T-helper 1 cell treated with Interleukin-12 subunit alpha and Interleukin-12 subunit beta and Interleukin-4 antibody, amounts not matched to agents 30 μg/mL and 1 μg/mL, for 36 hours (primary cell): ENCODE measurements at regions not wholly inside any gene's neighbourhood (a gene's known extent, or its start where the extent isn't known, plus 50 kb on each side); places are given as distances from the start of the nearest gene placed in this dataset.

Experiments
- H3K27ac Mint-ChIP-seq: one replicate; pipeline ENCODE4 v1.8.0; 2021; ENCODE audit warnings: mild to moderate bottlenecking, mixed read lengths
- H3K27me3 Mint-ChIP-seq: one replicate; pipeline ENCODE4 v1.8.0; 2021; ENCODE audit warnings: low read depth, mixed read lengths
- H3K36me3 Mint-ChIP-seq: one replicate; pipeline ENCODE4 v1.8.0; 2021; ENCODE audit warnings: low read depth, mixed read lengths
- H3K4me1 Mint-ChIP-seq: one replicate; pipeline ENCODE4 v1.8.0; 2021; ENCODE audit warnings: low read depth, mixed read lengths
- H3K4me3 Mint-ChIP-seq: one replicate; pipeline ENCODE4 v1.8.0; 2021; ENCODE audit warnings: mild to moderate bottlenecking, moderate library complexity, mixed read lengths
- H3K9me3 Mint-ChIP-seq: one replicate; pipeline ENCODE4 v1.8.0; 2021; ENCODE audit warnings: mixed read lengths

DNA sequence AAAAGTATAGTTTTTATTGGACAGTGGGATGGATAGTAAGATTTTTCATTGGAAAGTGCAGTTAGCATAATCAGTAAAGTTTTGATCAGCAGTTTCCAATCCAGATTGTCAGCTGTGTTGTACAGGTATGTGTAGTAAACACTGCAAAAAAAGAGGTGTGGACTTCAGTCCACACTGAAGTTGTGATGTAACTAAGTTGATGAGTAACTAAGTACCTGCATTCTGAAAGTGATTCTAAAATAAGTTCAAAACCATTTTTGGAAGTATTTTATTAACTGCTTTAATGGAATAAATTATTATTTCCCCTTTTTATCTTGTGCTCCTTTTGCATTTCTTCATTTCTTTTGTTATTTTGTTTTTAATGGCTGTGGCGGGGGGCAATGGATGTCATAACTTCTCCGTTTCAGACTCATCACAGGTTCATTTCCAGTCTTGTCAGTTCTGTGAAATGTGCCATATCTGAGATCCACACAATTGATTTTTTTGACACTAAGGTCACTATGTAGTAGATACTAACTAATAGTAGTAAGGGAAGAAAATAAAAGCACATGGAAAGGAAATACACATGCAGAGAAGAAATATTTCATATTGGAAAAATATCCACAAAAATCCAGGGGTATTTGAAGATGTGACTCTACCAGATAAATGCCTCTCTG is 247.5 kb downstream of the GABRG1 start:
- Mint-ChIP-seq H3K4me1 (no peaks in the 10 kb centered on the region), H3K9me3 (no peaks in the 10 kb centered on the region), H3K27ac (no peak overlapping the region), H3K36me3 (no peaks in the 10 kb centered on the region), H3K27me3 (no peaks in the 10 kb centered on the region), H3K4me3 (no peak overlapping the region)

DNA sequence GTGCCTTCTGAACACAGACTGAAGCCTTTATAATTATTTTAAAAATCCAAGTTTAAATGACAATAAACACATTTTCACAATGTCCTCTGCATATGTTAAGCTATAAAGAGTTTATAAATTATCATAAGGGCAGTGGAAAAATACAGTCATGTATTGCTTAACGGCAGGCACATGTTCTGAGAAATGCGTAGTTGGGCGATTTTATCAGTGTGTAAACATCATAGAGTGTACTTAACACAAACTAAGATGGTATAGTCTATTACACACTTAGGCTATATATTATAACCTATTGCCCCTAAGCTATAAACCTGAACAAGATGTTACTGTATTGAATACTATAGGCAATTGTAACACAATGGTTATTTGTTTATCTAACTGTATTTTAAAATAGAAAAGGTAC is 254.7 kb downstream of the GABRG1 start:
- no peaks in the 10 kb centered on the region for H3K27me3 Mint-ChIP-seq
- no peaks in the 10 kb centered on the region for H3K4me1 Mint-ChIP-seq
- H3K9me3 Mint-ChIP-seq: peaks cover 6% of the 10 kb centered on the region
- H3K27ac Mint-ChIP-seq: no peak overlapping the region
- no peaks in the 10 kb centered on the region for H3K36me3 Mint-ChIP-seq
- H3K4me3 Mint-ChIP-seq: no peak overlapping the region

DNA sequence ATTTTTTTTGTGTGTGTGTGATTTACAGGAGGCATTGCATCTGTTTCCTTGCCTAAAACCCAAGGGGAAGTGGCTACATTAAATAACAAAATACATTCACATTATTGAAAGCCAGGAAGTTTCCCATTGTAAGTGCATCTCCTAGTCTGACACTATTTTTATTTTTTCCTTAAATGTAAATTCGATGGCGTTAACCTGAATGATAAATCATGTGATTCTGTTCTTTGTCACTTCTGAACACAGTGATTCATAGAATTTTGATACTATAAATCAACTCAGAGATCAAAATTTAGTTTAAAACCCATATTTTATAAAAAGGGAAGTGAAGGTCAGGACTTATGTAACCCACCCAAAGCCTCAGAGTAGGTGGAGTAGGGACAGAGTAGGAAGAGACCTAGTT is 258.1 kb downstream of the GABRG1 start:
- Mint-ChIP-seq H3K9me3 (peaks cover 3% of the 10 kb centered on the region), H3K27me3 (no peaks in the 10 kb centered on the region), H3K27ac (no peak overlapping the region), H3K4me1 (no peaks in the 10 kb centered on the region), H3K4me3 (no peak overlapping the region), H3K36me3 (no peaks in the 10 kb centered on the region)

DNA sequence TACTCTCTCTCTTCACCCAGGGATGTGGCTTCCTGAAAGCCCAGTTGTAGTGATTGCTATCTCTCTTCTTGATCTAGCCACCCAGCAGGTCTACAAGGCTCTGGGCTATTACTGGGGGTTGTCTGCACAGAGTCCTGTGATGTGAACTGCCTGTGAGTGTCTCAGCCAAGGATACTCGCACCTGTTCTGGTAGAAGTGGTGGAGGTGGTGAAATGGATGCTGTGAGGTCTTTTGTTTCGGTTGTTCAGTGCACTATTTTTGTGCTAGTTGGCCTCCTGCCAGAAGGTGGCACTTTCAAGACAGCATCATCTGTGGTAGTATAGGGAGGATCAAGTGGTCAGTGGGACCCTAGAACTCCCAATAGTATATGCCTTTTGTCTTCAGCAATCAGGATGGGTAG is 268.0 kb downstream of the GABRG1 start:
- Mint-ChIP-seq H3K4me1 (no peaks in the 10 kb centered on the region), H3K9me3 (peaks cover 15% of the 10 kb centered on the region), H3K27me3 (no peaks in the 10 kb centered on the region), H3K36me3 (no peaks in the 10 kb centered on the region), H3K27ac (no peak overlapping the region), H3K4me3 (no peak overlapping the region)

DNA sequence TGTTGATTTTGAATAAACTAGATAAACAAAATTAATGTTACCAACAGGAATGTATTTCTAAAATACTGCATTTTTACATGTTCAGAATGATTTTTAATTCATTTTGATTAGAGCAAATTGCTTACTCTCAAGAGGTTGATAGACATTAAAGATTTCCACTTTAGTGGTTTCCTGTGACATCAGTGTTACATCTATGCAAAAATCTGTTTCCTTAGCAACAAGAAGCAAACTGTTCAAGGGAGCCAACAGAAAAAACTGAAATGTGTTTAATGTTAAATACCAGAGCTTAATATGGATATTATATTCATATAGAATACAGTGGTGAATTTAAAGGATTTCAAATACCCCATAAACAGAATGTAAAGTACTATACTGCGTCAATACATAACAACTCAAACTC is 277.8 kb downstream of the GABRG1 start:
- Mint-ChIP-seq H3K27ac (no peak overlapping the region), H3K9me3 (peaks cover 4% of the 10 kb centered on the region), H3K36me3 (no peaks in the 10 kb centered on the region), H3K27me3 (no peaks in the 10 kb centered on the region), H3K4me3 (no peak overlapping the region), H3K4me1 (no peaks in the 10 kb centered on the region)

DNA sequence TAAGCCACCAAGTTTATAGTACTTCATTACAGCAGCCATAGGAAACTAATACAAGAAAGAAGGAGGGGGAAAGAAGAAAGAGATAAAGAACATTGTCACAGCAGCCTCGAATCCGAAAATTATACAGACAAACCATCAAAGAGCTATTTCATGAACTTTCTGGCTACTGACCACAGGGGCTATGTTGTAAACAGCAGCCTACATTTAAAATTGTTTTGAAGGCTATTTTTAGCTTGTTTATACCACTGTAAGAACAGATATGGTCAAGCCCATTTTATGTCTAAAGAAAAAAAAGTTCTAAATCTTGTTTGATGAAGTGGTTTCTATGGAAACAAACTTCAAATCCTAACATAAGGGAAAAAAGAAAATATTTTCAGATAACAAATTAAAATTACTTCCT is 282.1 kb downstream of the GABRG1 start:
- no peaks in the 10 kb centered on the region for H3K36me3 Mint-ChIP-seq
- no peak overlapping the region for H3K4me3 Mint-ChIP-seq
- no peak overlapping the region for H3K27ac Mint-ChIP-seq
- H3K27me3 Mint-ChIP-seq: no peaks in the 10 kb centered on the region
- H3K9me3 Mint-ChIP-seq: no peaks in the 10 kb centered on the region
- no peaks in the 10 kb centered on the region for H3K4me1 Mint-ChIP-seq

DNA sequence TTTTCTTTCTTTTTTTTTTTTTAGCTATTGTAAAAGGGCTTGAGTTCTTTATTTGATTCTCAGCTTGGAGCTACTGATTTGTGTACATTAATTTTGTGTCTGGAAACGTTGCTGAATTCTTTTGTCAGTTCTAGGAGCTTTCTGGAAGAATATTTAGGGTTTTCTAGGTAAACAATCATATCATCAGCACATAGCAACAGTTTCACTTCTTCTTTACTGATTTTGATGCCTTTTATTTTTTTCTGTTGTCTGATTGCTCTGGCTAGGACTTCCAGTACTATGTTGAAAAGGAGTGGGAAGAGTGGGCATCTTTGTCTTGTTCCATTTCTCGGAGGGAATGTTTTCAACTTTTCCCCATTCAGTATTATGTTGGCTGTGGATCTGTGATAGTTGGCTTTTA is 292.2 kb downstream of the GABRG1 start:
- Mint-ChIP-seq H3K27me3 (no peaks in the 10 kb centered on the region), H3K4me3 (no peak overlapping the region), H3K4me1 (no peaks in the 10 kb centered on the region), H3K9me3 (peaks cover 27% of the 10 kb centered on the region), H3K27ac (no peak overlapping the region), H3K36me3 (no peaks in the 10 kb centered on the region)

DNA sequence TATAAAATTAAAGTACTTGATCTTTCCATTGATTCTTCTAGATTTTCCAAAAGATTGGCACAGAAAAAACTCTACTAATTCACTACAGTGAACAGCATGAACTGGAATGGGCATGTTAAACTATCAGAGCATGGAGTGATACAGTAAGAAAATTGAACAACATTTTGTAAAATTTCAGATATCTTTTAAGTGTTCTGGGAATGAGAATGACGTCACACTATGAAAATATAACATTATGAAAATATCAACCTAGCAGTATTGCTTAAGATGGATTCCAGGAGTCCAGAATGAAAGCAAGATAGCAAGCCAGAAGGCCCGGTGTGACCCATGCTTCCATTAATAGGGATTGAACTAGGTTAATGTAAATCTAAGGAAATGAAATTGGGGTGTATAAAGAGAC is 319.9 kb downstream of the GABRG1 start:
- Mint-ChIP-seq H3K4me1 (no peaks in the 10 kb centered on the region), H3K27ac (no peak overlapping the region), H3K4me3 (no peak overlapping the region), H3K9me3 (peaks cover 10% of the 10 kb centered on the region), H3K27me3 (no peaks in the 10 kb centered on the region), H3K36me3 (no peaks in the 10 kb centered on the region)

DNA sequence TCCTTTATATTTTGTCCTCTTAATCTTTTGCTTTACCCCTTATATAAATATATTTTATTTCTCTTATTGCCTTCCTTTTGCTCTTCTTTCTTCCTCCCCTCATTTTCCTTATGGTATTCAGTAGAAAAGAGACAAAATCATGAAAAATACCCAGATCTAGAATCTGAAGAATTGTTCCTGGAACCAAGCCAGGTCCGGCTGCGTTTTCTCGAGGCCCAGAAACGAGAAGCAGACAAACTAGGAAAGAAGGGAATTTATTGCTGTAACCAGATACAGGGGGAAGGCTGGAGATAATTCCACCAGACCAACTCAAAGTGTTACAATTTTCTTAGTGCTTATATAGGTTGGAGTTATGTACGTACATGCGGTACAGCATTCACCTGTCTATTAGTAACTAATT is 328.7 kb downstream of the GABRG1 start:
- Mint-ChIP-seq H3K4me1 (no peaks in the 10 kb centered on the region), H3K27ac (no peak overlapping the region), H3K36me3 (no peaks in the 10 kb centered on the region), H3K9me3 (peaks cover 11% of the 10 kb centered on the region), H3K27me3 (no peaks in the 10 kb centered on the region), H3K4me3 (no peak overlapping the region)

DNA sequence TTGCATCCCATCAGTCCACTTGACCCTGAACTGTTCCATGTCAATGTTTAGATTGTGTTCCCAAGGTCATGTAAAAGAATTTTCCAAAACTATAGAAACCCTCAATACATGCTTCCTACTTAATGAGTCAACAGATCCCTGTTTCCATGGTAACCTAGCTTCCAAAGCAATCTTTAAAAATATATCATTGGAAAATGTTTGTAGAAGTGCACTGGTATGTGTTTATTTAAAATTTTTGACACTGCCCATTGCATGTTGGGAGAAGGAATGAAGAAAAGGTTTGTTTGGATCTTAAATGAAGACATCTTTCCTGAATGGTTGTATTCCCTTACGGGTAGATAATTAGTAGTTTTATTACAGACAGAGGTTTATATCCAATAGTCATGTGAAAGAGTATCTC is 345.3 kb downstream of the GABRG1 start:
- H3K27ac Mint-ChIP-seq: no peak overlapping the region
- no peaks in the 10 kb centered on the region for H3K4me1 Mint-ChIP-seq
- no peaks in the 10 kb centered on the region for H3K27me3 Mint-ChIP-seq
- H3K4me3 Mint-ChIP-seq: no peak overlapping the region
- H3K9me3 Mint-ChIP-seq: peaks cover 3% of the 10 kb centered on the region
- no peaks in the 10 kb centered on the region for H3K36me3 Mint-ChIP-seq

DNA sequence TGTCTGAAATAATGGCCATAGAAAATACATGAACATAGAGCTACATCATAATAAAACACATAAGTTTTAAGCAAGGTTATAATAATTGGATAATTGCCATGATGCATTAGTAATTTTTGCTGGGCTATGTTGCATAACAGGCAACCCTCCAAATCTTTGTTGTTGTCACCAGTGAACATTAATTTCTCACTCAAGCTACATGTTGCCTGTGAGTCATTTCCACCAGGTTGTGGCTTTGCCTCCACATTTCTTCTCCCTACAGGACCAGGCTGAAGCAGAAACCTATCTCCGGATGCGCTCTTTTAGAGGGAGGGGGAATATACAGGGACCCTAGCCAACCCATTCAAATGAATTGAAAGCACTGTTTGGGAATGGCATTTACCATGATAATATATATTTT is 347.7 kb downstream of the GABRG1 start:
- Mint-ChIP-seq H3K27ac (no peak overlapping the region), H3K27me3 (no peaks in the 10 kb centered on the region), H3K4me3 (no peak overlapping the region), H3K36me3 (no peaks in the 10 kb centered on the region), H3K9me3 (peaks cover 3% of the 10 kb centered on the region), H3K4me1 (no peaks in the 10 kb centered on the region)

DNA sequence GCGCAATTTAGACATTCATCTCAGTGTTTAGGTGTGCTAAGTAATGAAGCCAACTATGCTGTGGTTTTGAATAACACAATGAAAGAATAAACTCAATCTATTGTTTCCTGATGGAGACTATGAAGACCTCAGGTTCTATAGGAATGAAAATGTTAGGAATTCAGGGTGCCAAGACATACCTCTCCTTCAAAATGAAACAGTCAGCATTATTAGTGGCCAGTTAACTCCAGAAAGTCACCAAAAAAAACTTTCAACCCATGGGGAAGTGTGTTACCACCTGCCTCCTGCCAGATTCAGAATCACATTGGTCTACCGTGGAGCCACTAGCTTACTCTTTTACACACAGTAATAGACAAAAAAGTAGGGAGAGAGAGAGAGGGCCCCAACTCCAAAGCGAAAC is 352.9 kb downstream of the GABRG1 start:
- Mint-ChIP-seq H3K27me3 (no peaks in the 10 kb centered on the region), H3K27ac (no peak overlapping the region), H3K4me1 (no peaks in the 10 kb centered on the region), H3K36me3 (no peaks in the 10 kb centered on the region), H3K4me3 (no peak overlapping the region), H3K9me3 (no peaks in the 10 kb centered on the region)

DNA sequence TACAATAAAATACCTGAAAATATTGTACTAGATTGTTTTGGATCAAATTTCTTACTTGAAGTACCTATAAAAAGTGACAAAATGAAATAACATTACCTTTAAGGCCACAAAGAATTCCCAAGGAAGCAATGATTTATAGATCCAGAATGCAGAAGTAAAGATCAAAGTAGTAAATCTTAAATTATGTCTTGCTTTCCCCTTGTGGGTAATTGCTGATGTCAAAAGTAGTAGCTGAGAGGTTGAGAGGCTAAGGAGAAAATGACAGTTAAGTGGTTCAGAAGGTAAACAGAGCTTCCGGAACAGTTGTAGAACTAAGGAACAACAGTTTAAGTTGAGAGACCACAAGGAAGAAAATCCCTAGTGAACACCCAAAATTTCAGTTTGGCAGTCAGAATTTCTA is 358.3 kb downstream of the GABRG1 start:
- Mint-ChIP-seq H3K9me3 (peaks cover 14% of the 10 kb centered on the region), H3K36me3 (no peaks in the 10 kb centered on the region), H3K4me3 (no peak overlapping the region), H3K27ac (no peak overlapping the region), H3K4me1 (no peaks in the 10 kb centered on the region), H3K27me3 (no peaks in the 10 kb centered on the region)

DNA sequence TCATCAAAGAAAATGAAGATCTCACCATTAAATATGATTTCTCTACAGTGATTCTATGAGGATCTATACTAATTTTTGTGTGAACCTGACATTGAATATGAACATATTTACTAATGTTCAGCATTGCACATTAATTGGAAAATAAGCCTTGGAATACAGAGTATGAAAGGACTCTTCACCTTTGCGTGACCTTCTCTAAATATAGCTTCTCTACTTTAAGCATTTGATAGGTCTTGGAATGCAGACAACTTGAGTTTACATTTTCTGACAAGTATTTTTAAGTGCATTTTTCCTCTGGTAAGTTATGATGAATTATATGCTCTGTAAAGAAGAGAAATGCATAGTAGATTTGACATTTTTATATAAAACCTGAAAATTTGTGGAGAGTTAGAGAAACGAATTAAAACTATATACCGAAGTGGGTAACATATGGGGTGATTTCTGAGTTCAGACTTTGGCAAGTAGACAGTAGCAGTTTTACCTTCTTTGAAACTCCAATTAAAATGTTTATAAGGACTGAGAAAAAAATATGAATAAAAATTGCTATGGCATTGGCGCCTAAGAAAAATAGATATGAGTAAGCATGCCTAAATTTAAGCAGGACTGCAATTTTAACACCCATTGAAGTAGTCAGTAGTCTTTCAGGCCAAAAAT is 371.9 kb downstream of the GABRG1 start:
- Mint-ChIP-seq H3K4me1 (no peaks in the 10 kb centered on the region), H3K4me3 (no peak overlapping the region), H3K9me3 (no peaks in the 10 kb centered on the region), H3K36me3 (no peaks in the 10 kb centered on the region), H3K27ac (no peak overlapping the region), H3K27me3 (no peaks in the 10 kb centered on the region)

DNA sequence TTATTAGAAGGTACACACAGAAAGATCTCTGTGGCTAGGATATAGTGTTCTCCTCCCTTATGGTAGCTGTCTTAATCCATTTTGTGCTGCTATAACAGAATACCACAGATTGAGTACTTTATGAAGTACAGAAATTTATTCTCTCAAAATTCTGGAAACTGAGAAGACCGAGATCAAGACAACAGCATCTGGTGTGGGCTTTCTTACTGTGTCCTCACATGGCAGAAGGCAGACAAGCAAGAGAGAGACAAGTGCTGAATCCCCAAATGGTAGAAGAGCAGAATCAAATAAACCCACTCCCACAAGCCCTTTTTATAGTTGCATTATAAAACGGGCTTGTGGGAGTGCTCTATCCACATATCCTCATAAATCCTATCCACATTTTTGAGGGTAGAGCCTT is 373.1 kb downstream of the GABRG1 start:
- no peaks in the 10 kb centered on the region for H3K4me1 Mint-ChIP-seq
- no peaks in the 10 kb centered on the region for H3K27me3 Mint-ChIP-seq

DNA sequence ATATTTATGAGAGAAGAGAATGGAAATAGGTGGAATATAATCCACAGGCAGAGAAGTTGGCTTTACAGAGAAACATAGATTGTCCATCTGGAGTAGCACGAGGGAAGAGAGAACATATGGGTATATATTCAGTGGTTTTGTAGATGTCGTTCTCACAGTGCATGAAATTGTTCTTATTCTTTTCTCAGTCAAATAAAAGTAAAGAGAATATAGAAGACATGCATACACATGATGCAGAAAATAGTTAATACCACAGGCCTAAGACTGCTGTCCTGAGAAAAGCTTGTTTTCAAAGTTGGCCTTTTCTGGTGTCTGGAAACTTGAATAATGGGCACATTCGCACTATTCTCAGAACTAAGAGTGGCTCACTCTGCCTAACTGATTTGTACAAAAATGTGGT is 378.1 kb downstream of the GABRG1 start:
- Mint-ChIP-seq H3K4me1 (no peaks in the 10 kb centered on the region), H3K27ac (no peak overlapping the region), H3K27me3 (no peaks in the 10 kb centered on the region), H3K4me3 (no peak overlapping the region), H3K9me3 (peaks cover 16% of the 10 kb centered on the region), H3K36me3 (no peaks in the 10 kb centered on the region)

More for the DNA sequence above, 373.1 kb downstream of the GABRG1 start:
- Mint-ChIP-seq H3K9me3 (no peaks in the 10 kb centered on the region), H3K27ac (no peak overlapping the region), H3K36me3 (no peaks in the 10 kb centered on the region), H3K4me3 (no peak overlapping the region)
